Right lobe of liver (tissue), 4 donors: ENCODE measurements at regions not wholly inside any gene's neighbourhood (a gene's known extent, or its start where the extent isn't known, plus 50 kb on each side); places are given as distances from the start of the nearest gene placed in this dataset.

ENCODE experiments used
- POLR2A ChIP-seq: fragments of 450-650 bp; IDR thresholded peaks from one replicate; pipeline ENCODE4 v1.6.1; 2017; ENCODE audit warnings: antibody characterized with exemption, mild to moderate bottlenecking
- TF ChIP-seq, protein P1 (sequence below), 4 donors: fragments of 200-600 bp in 3 of 4; fragments of 450-650 bp in 1 of 4; IDR thresholded peaks; one replicate each; pipeline versions ENCODE4 v1.5.1 to v1.8.0; 2016 to 2022; ENCODE audit warnings: antibody characterized with exemption in 4 of 4, mild to moderate bottlenecking in 2 of 4
- donor health status: DM: no; HTN: no; CAD: no.
- donor health status: DM: no; HTN: no; CAD: no.
- donor health status: DM: no; HTN: yes; CAD: no.

DNA sequence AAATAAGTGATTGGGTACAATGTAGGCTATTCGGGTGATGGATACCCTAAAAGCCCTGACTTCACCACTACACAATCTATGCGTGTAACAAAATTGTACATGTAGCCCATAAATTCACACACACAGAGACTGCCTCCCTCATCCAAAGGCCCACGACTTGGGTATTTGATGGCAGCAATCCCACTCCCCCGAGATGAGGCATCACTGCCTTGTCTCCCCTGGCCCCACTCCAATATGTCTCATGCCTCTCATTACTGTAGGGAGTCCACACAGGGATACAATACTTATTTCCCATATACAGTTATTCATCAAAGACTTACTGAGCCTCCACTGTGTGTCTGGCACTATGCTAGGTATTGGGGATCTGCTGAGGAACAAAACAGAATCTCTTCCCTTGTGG lies 192.6 kb downstream of the CBLN1 start:
- TF ChIP-seq, protein P1, sequence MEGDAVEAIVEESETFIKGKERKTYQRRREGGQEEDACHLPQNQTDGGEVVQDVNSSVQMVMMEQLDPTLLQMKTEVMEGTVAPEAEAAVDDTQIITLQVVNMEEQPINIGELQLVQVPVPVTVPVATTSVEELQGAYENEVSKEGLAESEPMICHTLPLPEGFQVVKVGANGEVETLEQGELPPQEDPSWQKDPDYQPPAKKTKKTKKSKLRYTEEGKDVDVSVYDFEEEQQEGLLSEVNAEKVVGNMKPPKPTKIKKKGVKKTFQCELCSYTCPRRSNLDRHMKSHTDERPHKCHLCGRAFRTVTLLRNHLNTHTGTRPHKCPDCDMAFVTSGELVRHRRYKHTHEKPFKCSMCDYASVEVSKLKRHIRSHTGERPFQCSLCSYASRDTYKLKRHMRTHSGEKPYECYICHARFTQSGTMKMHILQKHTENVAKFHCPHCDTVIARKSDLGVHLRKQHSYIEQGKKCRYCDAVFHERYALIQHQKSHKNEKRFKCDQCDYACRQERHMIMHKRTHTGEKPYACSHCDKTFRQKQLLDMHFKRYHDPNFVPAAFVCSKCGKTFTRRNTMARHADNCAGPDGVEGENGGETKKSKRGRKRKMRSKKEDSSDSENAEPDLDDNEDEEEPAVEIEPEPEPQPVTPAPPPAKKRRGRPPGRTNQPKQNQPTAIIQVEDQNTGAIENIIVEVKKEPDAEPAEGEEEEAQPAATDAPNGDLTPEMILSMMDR (IDR thresholded peaks at IDR 0.05) = no peak
- TF ChIP-seq POLR2A = no peak
